GM23338 (cell line): ENCODE measurements at regions not wholly inside any gene's neighbourhood (a gene's known extent, or its start where the extent isn't known, plus 50 kb on each side); places are given as distances from the start of the nearest gene placed in this dataset.

Experiments used
- ATAC-seq: fragments of 200-7000 bp; cut with Tn5 transposase; 3 replicates; pipeline ENCODE4 v1.9.1; 2020
- DNase-seq: peaks from one replicate; pipeline ENCODE4 v3.0.0-alpha.2; 2015; ENCODE audit warnings: low spot score
- H2AFZ ChIP-seq: fragments of 200-600 bp; sonication (generic); 2 replicates; pipeline ENCODE4 v1.8.0; 2016; ENCODE audit warnings: antibody characterized with exemption, mild to moderate bottlenecking, moderate library complexity
- H3F3A ChIP-seq: fragments of 200-600 bp; sonication (generic); replicated peaks from 2 replicates; pipeline ENCODE4 v1.8.0; 2017; ENCODE audit warnings: antibody characterized with exemption, mixed run types, low read depth
- H3K27ac ChIP-seq: fragments of 200-600 bp; sonication (generic); 2 replicates; pipeline ENCODE4 v1.6.1; 2016; ENCODE audit warnings: low read depth
- H3K27me3 ChIP-seq: fragments of 200-600 bp; sonication (generic); 2 replicates; pipeline ENCODE4 v1.8.0; 2016; ENCODE audit warnings: mild to moderate bottlenecking, mixed run types, moderate library complexity; ENCODE audit not compliant: insufficient read depth
- H3K36me3 ChIP-seq: fragments of 200-600 bp; sonication (generic); 2 replicates; pipeline ENCODE4 v1.8.0; 2016; ENCODE audit warnings: mild to moderate bottlenecking; ENCODE audit not compliant: insufficient read depth
- H3K4me1 ChIP-seq: fragments of 200-600 bp; sonication (generic); 2 replicates; pipeline ENCODE4 v1.8.0; 2016; ENCODE audit warnings: mild to moderate bottlenecking, moderate library complexity; ENCODE audit not compliant: insufficient read depth
- H3K4me2 ChIP-seq: fragments of 200-600 bp; sonication (generic); 2 replicates; pipeline ENCODE4 v1.7.1; 2017; ENCODE audit warnings: mixed run types
- H3K4me3 ChIP-seq: fragments of 200-600 bp; sonication (generic); 2 replicates; pipeline ENCODE4 v1.6.1; 2016; ENCODE audit warnings: mixed run types
- H3K79me2 ChIP-seq: fragments of 200-600 bp; sonication (generic); replicated peaks from 2 replicates; pipeline ENCODE4 v1.8.0; 2017; ENCODE audit warnings: mild to moderate bottlenecking; ENCODE audit not compliant: insufficient read depth
- H3K9me2 ChIP-seq: fragments of 200-600 bp; sonication (generic); 2 replicates; pipeline ENCODE4 v1.8.0; 2017; ENCODE audit not compliant: insufficient read depth
- H4K20me1 ChIP-seq: fragments of 200-600 bp; sonication (generic); replicated peaks from 2 replicates; pipeline ENCODE4 v1.8.0; 2017; ENCODE audit warnings: mild to moderate bottlenecking; ENCODE audit not compliant: insufficient read depth
- H3K27ac Mint-ChIP-seq: 2 replicates; pipeline ENCODE4 v1.8.0; 2020; ENCODE audit warnings: inconsistent platforms, mild to moderate bottlenecking, moderate library complexity, mixed read lengths
- H3K27me3 Mint-ChIP-seq: 3 replicates; pipeline ENCODE4 v1.8.0; 2022; ENCODE audit warnings: low read depth, mild to moderate bottlenecking, moderate library complexity, mixed read lengths, inconsistent platforms; ENCODE audit not compliant: insufficient read depth, poor library complexity
- H3K36me3 Mint-ChIP-seq: 3 replicates; pipeline ENCODE4 v1.8.0; 2021; ENCODE audit warnings: low read depth, mild to moderate bottlenecking, inconsistent platforms, moderate library complexity, mixed read lengths
- H3K4me1 Mint-ChIP-seq: 3 replicates; pipeline ENCODE4 v1.8.0; 2020; ENCODE audit warnings: mild to moderate bottlenecking, inconsistent platforms, mixed read lengths
- H3K4me3 Mint-ChIP-seq: 3 replicates; pipeline ENCODE4 v1.8.0; 2021; ENCODE audit warnings: moderate library complexity, mild to moderate bottlenecking, inconsistent platforms, mixed read lengths
- H3K9me3 Mint-ChIP-seq: 3 replicates; pipeline ENCODE4 v1.8.0; 2020; ENCODE audit warnings: moderate library complexity, mild to moderate bottlenecking, inconsistent platforms, mixed read lengths
- CREB1 ChIP-seq: fragments of 250-450 bp; sonication (Bioruptor Pico); IDR thresholded peaks from 2 replicates; pipeline ENCODE4 v1.5.0; 2020; ENCODE audit warnings: low read depth, mild to moderate bottlenecking, moderate library complexity
- CTCF ChIP-seq, 2 experiments: fragments of 200-600 bp in 1 of 2; sonication (generic) in 1 of 2; conservative IDR thresholded peaks; 2 replicates each; pipeline versions ENCODE4 v1.5.1 to v1.6.1; 2016 to 2017; ENCODE audit warnings: antibody characterized with exemption in 2 of 2, low read depth in 2 of 2, mild to moderate bottlenecking in 2 of 2, moderate library complexity in 1 of 2
- EZH2 ChIP-seq: fragments of 200-600 bp; sonication (generic); IDR thresholded peaks from one replicate; pipeline ENCODE4 v1.8.0; 2017; ENCODE audit warnings: antibody characterized with exemption, mild to moderate bottlenecking, low read depth; ENCODE audit not compliant: unreplicated experiment
- EZH2phosphoT487 ChIP-seq: fragments of 200-600 bp; sonication (generic); IDR thresholded peaks from one replicate; pipeline ENCODE4 v1.8.1; 2018; ENCODE audit warnings: antibody characterized with exemption; ENCODE audit not compliant: unreplicated experiment
- JUNB ChIP-seq: IDR thresholded peaks from one replicate; pipeline ENCODE4 v1.6.1; 2016; ENCODE audit warnings: antibody characterized with exemption; ENCODE audit not compliant: unreplicated experiment
- POLR2AphosphoS5 ChIP-seq: IDR thresholded peaks from 2 replicates; pipeline ENCODE4 v1.6.1; 2016; ENCODE audit warnings: antibody characterized with exemption, low read depth
- REST ChIP-seq: IDR thresholded peaks from one replicate; pipeline ENCODE4 v1.6.1; 2018; ENCODE audit warnings: antibody characterized with exemption; ENCODE audit not compliant: unreplicated experiment
- STAT1 ChIP-seq: IDR thresholded peaks from one replicate; pipeline ENCODE4 v1.6.1; 2016; ENCODE audit warnings: antibody characterized with exemption; ENCODE audit not compliant: unreplicated experiment
- ZNF114 ChIP-seq: fragments of 250-450 bp; sonication (Bioruptor Pico); IDR thresholded peaks from 2 replicates; pipeline ENCODE4 v1.5.0; 2020; ENCODE audit warnings: mild to moderate bottlenecking, moderate library complexity
- ZNF331 ChIP-seq: fragments of 250-450 bp; sonication (Bioruptor Pico); IDR thresholded peaks from 2 replicates; pipeline ENCODE4 v1.5.0; 2020; ENCODE audit warnings: low read depth, mild to moderate bottlenecking, moderate library complexity

- H3K36me3 Mint-ChIP-seq = no peaks in the 10 kb centered on the region
- TF ChIP-seq ZNF331 (CRISPR knock-in tag) (no peak), REST (no peak), CTCF (conservative IDR thresholded peaks at IDR 0.05; ENCODE audit: low read depth in 2 of 2) (no peak), EZH2 (no peak), JUNB (no peak), CREB1 (CRISPR knock-in tag) (no peak), ZNF114 (CRISPR knock-in tag) (no peak), POLR2AphosphoS5 (no peak)
- Histone ChIP-seq H3K9me2 (peaks cover 4% of the 10 kb centered on the region; the same call in 1 of the 2 replicates), H3F3A (no peaks in the 10 kb centered on the region), H3K4me1 (peaks cover 32% of the 10 kb centered on the region; the same call in 1 of the 2 replicates), H3K36me3 (no peaks in the 10 kb centered on the region), H3K4me3 (no peak overlapping the region), H3K4me2 (no peak overlapping the region), H3K79me2 (no peaks in the 10 kb centered on the region), H3K27ac (no peak overlapping the region), H4K20me1 (no peaks in the 10 kb centered on the region), H2AFZ (no peak overlapping the region), H3K27me3 (no peaks in the 10 kb centered on the region)
- DNase-seq = no peak
- H3K9me3 Mint-ChIP-seq = no peaks in the 10 kb centered on the region
- peaks cover 36% of the 10 kb centered on the region for H3K4me1 Mint-ChIP-seq
- no peak overlapping the region for H3K4me3 Mint-ChIP-seq
- no peak for ATAC-seq
- no peaks in the 10 kb centered on the region for H3K27me3 Mint-ChIP-seq
- H3K27ac Mint-ChIP-seq = no peak overlapping the region
Measured at GRCh38 chr4:30821275-30821674, 101.1 kb downstream of the PCDH7 start.

GRCh38 chr4:30821859-30822612 is 101.9 kb downstream of the PCDH7 start:
- Histone ChIP-seq H2AFZ (no peak overlapping the region), H3K4me2 (no peak overlapping the region; the same call in 1 of the 2 replicates), H3K27ac (no peak overlapping the region), H3K4me1 (peaks cover 32% of the 10 kb centered on the region; the same call in 1 of the 2 replicates), H3K9me2 (peaks cover 4% of the 10 kb centered on the region; the same call in 1 of the 2 replicates), H3K36me3 (no peaks in the 10 kb centered on the region), H4K20me1 (no peaks in the 10 kb centered on the region), H3F3A (no peaks in the 10 kb centered on the region), H3K27me3 (no peaks in the 10 kb centered on the region), H3K79me2 (no peaks in the 10 kb centered on the region), H3K4me3 (no peak overlapping the region)
- Mint-ChIP-seq H3K27me3 (no peaks in the 10 kb centered on the region), H3K4me1 (peaks cover 34% of the 10 kb centered on the region), H3K36me3 (no peaks in the 10 kb centered on the region), H3K9me3 (no peaks in the 10 kb centered on the region), H3K27ac (no peak overlapping the region), H3K4me3 (no peak overlapping the region)
- ATAC-seq = peak; percentile 73
- peak; percentile 39 for DNase-seq
- TF ChIP-seq STAT1 = no peak
- no peak for TF ChIP-seq REST
- no peak for TF ChIP-seq EZH2phosphoT487
